Muscle layer of colon (tissue), 2 donors: ENCODE measurements at regions not wholly inside any gene's neighbourhood (a gene's known extent, or its start where the extent isn't known, plus 50 kb on each side); places are given as distances from the start of the nearest gene placed in this dataset.

Experiments used
- H3K27ac ChIP-seq: one replicate; pipeline ENCODE4 v1.7.0; 2013; ENCODE audit warnings: low read depth, mild to moderate bottlenecking, low read length, moderate library complexity
- H3K27me3 ChIP-seq, 2 donors: one replicate each; pipeline ENCODE4 v1.7.0; 2013; ENCODE audit warnings: low read length in 2 of 2, mild to moderate bottlenecking in 2 of 2; ENCODE audit not compliant: insufficient read depth in 2 of 2, control insufficient read depth in 1 of 2
- H3K36me3 ChIP-seq: one replicate; pipeline ENCODE4 v1.7.0; 2013; ENCODE audit warnings: mild to moderate bottlenecking, low read length; ENCODE audit not compliant: insufficient read depth
- H3K4me1 ChIP-seq: one replicate; pipeline ENCODE4 v1.7.0; 2013; ENCODE audit warnings: mild to moderate bottlenecking, low read length; ENCODE audit not compliant: insufficient read depth
- H3K4me3 ChIP-seq, 2 donors: one replicate each; pipeline ENCODE4 v1.7.0; 2013; ENCODE audit warnings: low read length in 2 of 2, low read depth in 1 of 2, mild to moderate bottlenecking in 1 of 2, moderate library complexity in 1 of 2
- H3K9ac ChIP-seq: one replicate; pipeline ENCODE4 v1.7.0; 2013; ENCODE audit warnings: low read length
- H3K9me3 ChIP-seq: one replicate; pipeline ENCODE4 v1.7.0; 2013; ENCODE audit warnings: mild to moderate bottlenecking, low read length
- donor health status: abdominal sarcoma.
- donor health status: Adenocarcinoma of cecum.

- Histone ChIP-seq H3K9me3 (no peaks in the 10 kb centered on the region), H3K27me3 (peaks cover 0 to 4% of the 10 kb centered on the region in 2 donors), H3K9ac (no peak overlapping the region), H3K4me1 (no peaks in the 10 kb centered on the region), H3K27ac (no peak overlapping the region), H3K36me3 (no peaks in the 10 kb centered on the region), H3K4me3 (peak overlapping the region in 1 of 2 donors; percentile 100)
Measured at GRCh38 chr7:63927261-63927660, 71.4 kb upstream of the ZNF722 start.

- Histone ChIP-seq H3K9me3 (no peaks in the 10 kb centered on the region), H3K9ac (no peak overlapping the region), H3K27ac (no peak overlapping the region), H3K4me1 (no peaks in the 10 kb centered on the region), H3K4me3 (no peak overlapping the region), H3K27me3 (peaks cover 0 to 4% of the 10 kb centered on the region in 2 donors), H3K36me3 (no peaks in the 10 kb centered on the region)
Measured at GRCh38 chr7:63931057-63931600, 67.5 kb upstream of the ZNF722 start.

GRCh38 chr7:63931985-63932577 is 66.6 kb upstream of the ZNF722 start:
- no peak overlapping the region for H3K27ac ChIP-seq

More at GRCh38 chr7:63931985-63932577, 66.6 kb upstream of the ZNF722 start:
- Histone ChIP-seq H3K27me3 (peaks cover 0 to 4% of the 10 kb centered on the region in 2 donors), H3K4me3 (no peak overlapping the region), H3K9ac (no peak overlapping the region), H3K4me1 (no peaks in the 10 kb centered on the region), H3K36me3 (no peaks in the 10 kb centered on the region), H3K9me3 (no peaks in the 10 kb centered on the region)
